Panc1 (cell line): ENCODE measurements at regions not wholly inside any gene's neighbourhood (a gene's known extent, or its start where the extent isn't known, plus 50 kb on each side); places are given as distances from the start of the nearest gene placed in this dataset.

Experiments used
- POLR2AphosphoS5 ChIP-seq: IDR thresholded peaks from 2 replicates; pipeline ENCODE4 v1.6.1; 2012; ENCODE audit warnings: mild to moderate bottlenecking, low read depth, low read length, moderate library complexity
- SIN3A ChIP-seq: IDR thresholded peaks from 2 replicates; pipeline ENCODE4 v1.6.1; 2012; ENCODE audit warnings: low read depth, mild to moderate bottlenecking, low read length, moderate library complexity, borderline replicate concordance; ENCODE audit not compliant: insufficient read depth
- TCF7L2 ChIP-seq: IDR thresholded peaks from 2 replicates; pipeline ENCODE4 v1.6.1; 2011; ENCODE audit warnings: mild to moderate bottlenecking, low read depth, low read length, inconsistent platforms
- TF ChIP-seq, protein P1 (sequence below): fragments of 450-650 bp; IDR thresholded peaks from 2 replicates; pipeline ENCODE4 v1.5.1; 2017; ENCODE audit warnings: mild to moderate bottlenecking
- TF ChIP-seq, protein P2 (sequence below), 2 experiments: IDR thresholded peaks; 2 replicates each; pipeline ENCODE4 v1.6.1; 2011 to 2012; ENCODE audit warnings: low read depth in 2 of 2, control low read depth in 1 of 2, low read length in 1 of 2, mild to moderate bottlenecking in 1 of 2, moderate library complexity in 1 of 2; ENCODE audit not compliant: insufficient read depth in 1 of 2

GRCh38 chr9:106557996-106558667 is 304.8 kb upstream of the ZNF462 start:
- TF ChIP-seq, protein P1, sequence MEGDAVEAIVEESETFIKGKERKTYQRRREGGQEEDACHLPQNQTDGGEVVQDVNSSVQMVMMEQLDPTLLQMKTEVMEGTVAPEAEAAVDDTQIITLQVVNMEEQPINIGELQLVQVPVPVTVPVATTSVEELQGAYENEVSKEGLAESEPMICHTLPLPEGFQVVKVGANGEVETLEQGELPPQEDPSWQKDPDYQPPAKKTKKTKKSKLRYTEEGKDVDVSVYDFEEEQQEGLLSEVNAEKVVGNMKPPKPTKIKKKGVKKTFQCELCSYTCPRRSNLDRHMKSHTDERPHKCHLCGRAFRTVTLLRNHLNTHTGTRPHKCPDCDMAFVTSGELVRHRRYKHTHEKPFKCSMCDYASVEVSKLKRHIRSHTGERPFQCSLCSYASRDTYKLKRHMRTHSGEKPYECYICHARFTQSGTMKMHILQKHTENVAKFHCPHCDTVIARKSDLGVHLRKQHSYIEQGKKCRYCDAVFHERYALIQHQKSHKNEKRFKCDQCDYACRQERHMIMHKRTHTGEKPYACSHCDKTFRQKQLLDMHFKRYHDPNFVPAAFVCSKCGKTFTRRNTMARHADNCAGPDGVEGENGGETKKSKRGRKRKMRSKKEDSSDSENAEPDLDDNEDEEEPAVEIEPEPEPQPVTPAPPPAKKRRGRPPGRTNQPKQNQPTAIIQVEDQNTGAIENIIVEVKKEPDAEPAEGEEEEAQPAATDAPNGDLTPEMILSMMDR: no peak
- TF ChIP-seq POLR2AphosphoS5 (no peak), SIN3A (no peak), TCF7L2 (no peak)
- TF ChIP-seq, protein P2, sequence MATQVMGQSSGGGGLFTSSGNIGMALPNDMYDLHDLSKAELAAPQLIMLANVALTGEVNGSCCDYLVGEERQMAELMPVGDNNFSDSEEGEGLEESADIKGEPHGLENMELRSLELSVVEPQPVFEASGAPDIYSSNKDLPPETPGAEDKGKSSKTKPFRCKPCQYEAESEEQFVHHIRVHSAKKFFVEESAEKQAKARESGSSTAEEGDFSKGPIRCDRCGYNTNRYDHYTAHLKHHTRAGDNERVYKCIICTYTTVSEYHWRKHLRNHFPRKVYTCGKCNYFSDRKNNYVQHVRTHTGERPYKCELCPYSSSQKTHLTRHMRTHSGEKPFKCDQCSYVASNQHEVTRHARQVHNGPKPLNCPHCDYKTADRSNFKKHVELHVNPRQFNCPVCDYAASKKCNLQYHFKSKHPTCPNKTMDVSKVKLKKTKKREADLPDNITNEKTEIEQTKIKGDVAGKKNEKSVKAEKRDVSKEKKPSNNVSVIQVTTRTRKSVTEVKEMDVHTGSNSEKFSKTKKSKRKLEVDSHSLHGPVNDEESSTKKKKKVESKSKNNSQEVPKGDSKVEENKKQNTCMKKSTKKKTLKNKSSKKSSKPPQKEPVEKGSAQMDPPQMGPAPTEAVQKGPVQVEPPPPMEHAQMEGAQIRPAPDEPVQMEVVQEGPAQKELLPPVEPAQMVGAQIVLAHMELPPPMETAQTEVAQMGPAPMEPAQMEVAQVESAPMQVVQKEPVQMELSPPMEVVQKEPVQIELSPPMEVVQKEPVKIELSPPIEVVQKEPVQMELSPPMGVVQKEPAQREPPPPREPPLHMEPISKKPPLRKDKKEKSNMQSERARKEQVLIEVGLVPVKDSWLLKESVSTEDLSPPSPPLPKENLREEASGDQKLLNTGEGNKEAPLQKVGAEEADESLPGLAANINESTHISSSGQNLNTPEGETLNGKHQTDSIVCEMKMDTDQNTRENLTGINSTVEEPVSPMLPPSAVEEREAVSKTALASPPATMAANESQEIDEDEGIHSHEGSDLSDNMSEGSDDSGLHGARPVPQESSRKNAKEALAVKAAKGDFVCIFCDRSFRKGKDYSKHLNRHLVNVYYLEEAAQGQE (IDR thresholded peaks at IDR 0.05; ENCODE audit: insufficient read depth in 1 of 2, low read depth in 2 of 2, low read length in 1 of 2): no peak
